Activated naive CD8-positive, alpha-beta T cell treated with anti-CD3 and anti-CD28 coated beads, Interleukin-2, amount 10 ng/mL, durations not matched to agents 7 days and 5 days (primary cell): ENCODE measurements at regions not wholly inside any gene's neighbourhood (a gene's known extent, or its start where the extent isn't known, plus 50 kb on each side); places are given as distances from the start of the nearest gene placed in this dataset.

ENCODE experiments used
- ATAC-seq: fragments of 150-1000 bp; cut with Tn5 transposase; one replicate; pipeline ENCODE4 v1.10.0; 2021; ENCODE audit warnings: low read depth, moderate library complexity
- POLR2A ChIA-PET: fragments of 350-600 bp; sonication (Branson Sonifier 250); formaldehyde crosslinking; loops from one replicate; lab custom pipeline; 2021; ENCODE audit warnings: antibody characterized with exemption; lab: Charles Lee
- DNase-seq: peaks from one replicate; pipeline ENCODE4 v3.0.0; 2021
- H3K27ac Mint-ChIP-seq: one replicate; pipeline ENCODE4 v1.8.0; 2022; ENCODE audit warnings: mild to moderate bottlenecking, mixed read lengths
- H3K27me3 Mint-ChIP-seq: one replicate; pipeline ENCODE4 v1.8.0; 2022; ENCODE audit warnings: mild to moderate bottlenecking, moderate library complexity, mixed read lengths
- H3K36me3 Mint-ChIP-seq: one replicate; pipeline ENCODE4 v1.8.0; 2021; ENCODE audit warnings: mild to moderate bottlenecking, mixed read lengths
- H3K4me1 Mint-ChIP-seq: one replicate; pipeline ENCODE4 v1.8.0; 2021; ENCODE audit warnings: mixed read lengths
- H3K4me3 Mint-ChIP-seq: one replicate; pipeline ENCODE4 v1.8.0; 2022; ENCODE audit warnings: mild to moderate bottlenecking, moderate library complexity, mixed read lengths
- H3K9me3 Mint-ChIP-seq: one replicate; pipeline ENCODE4 v1.8.0; 2021; ENCODE audit warnings: mixed read lengths

GRCh38 chr12:78442454-78442801 lies 422.1 kb upstream of the SYT1 start:
- Mint-ChIP-seq H3K4me1 (no peaks in the 10 kb centered on the region), H3K9me3 (peaks cover 4% of the 10 kb centered on the region), H3K27me3 (no peaks in the 10 kb centered on the region), H3K36me3 (no peaks in the 10 kb centered on the region), H3K4me3 (no peak overlapping the region), H3K27ac (no peak overlapping the region)
- DNase-seq (no peak), ATAC-seq (no peak)
- POLR2A ChIA-PET, result no interaction called here

DNA sequence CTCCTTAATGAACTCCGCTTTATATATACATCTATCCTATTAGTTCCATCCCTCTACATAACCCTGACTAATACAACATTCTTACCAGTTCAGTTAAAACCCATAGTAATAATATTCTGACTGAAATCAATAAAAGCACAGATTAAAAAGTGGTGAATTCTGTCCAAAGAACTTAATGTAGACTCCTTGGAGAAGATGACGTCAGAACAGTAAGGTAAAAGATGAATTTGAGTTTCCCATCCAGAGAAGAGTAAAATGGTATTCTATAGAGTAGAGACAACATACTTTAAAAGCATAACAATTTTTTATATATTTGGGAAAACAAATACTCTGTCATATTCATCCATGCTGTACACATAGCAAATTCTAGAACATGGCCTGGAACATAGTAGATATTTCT lies 418.0 kb upstream of the SYT1 start:
- Mint-ChIP-seq H3K27me3 (no peaks in the 10 kb centered on the region), H3K36me3 (no peaks in the 10 kb centered on the region), H3K9me3 (no peaks in the 10 kb centered on the region), H3K27ac (no peak overlapping the region), H3K4me3 (no peak overlapping the region), H3K4me1 (no peaks in the 10 kb centered on the region)
- DNase-seq (no peak), ATAC-seq (no peak)
- POLR2A ChIA-PET, result no interaction called here

GRCh38 chr12:78447373-78447772 lies 417.2 kb upstream of the SYT1 start:
- Mint-ChIP-seq H3K36me3 (no peaks in the 10 kb centered on the region), H3K27ac (no peak overlapping the region), H3K27me3 (no peaks in the 10 kb centered on the region), H3K9me3 (peaks cover 2% of the 10 kb centered on the region), H3K4me3 (no peak overlapping the region), H3K4me1 (no peaks in the 10 kb centered on the region)
- ATAC-seq (no peak), DNase-seq (no peak)
- POLR2A ChIA-PET, result no interaction called here

- Mint-ChIP-seq H3K4me1 (no peaks in the 10 kb centered on the region), H3K9me3 (peaks cover 2% of the 10 kb centered on the region), H3K27me3 (no peaks in the 10 kb centered on the region), H3K27ac (no peak overlapping the region), H3K4me3 (no peak overlapping the region), H3K36me3 (no peaks in the 10 kb centered on the region)
- POLR2A ChIA-PET, result no interaction called here
- ATAC-seq (no peak), DNase-seq (no peak)
Measured at GRCh38 chr12:78448692-78449091, 415.9 kb upstream of the SYT1 start.

- Mint-ChIP-seq H3K27ac (no peak overlapping the region), H3K9me3 (peaks cover 6% of the 10 kb centered on the region), H3K4me1 (no peaks in the 10 kb centered on the region), H3K36me3 (no peaks in the 10 kb centered on the region), H3K4me3 (no peak overlapping the region), H3K27me3 (no peaks in the 10 kb centered on the region)
- ATAC-seq, result no peak
- DNase-seq, result no peak
- POLR2A ChIA-PET, result no interaction called here
Measured at GRCh38 chr12:78455991-78456390, 408.6 kb upstream of the SYT1 start.

- Mint-ChIP-seq H3K36me3 (no peaks in the 10 kb centered on the region), H3K4me1 (no peaks in the 10 kb centered on the region), H3K27ac (no peak overlapping the region), H3K27me3 (no peaks in the 10 kb centered on the region), H3K4me3 (no peak overlapping the region), H3K9me3 (peaks cover 4% of the 10 kb centered on the region)
- no peak for ATAC-seq
- no peak for DNase-seq
- POLR2A ChIA-PET, result no interaction called here
Measured at GRCh38 chr12:78457938-78458337, 406.6 kb upstream of the SYT1 start.

DNA sequence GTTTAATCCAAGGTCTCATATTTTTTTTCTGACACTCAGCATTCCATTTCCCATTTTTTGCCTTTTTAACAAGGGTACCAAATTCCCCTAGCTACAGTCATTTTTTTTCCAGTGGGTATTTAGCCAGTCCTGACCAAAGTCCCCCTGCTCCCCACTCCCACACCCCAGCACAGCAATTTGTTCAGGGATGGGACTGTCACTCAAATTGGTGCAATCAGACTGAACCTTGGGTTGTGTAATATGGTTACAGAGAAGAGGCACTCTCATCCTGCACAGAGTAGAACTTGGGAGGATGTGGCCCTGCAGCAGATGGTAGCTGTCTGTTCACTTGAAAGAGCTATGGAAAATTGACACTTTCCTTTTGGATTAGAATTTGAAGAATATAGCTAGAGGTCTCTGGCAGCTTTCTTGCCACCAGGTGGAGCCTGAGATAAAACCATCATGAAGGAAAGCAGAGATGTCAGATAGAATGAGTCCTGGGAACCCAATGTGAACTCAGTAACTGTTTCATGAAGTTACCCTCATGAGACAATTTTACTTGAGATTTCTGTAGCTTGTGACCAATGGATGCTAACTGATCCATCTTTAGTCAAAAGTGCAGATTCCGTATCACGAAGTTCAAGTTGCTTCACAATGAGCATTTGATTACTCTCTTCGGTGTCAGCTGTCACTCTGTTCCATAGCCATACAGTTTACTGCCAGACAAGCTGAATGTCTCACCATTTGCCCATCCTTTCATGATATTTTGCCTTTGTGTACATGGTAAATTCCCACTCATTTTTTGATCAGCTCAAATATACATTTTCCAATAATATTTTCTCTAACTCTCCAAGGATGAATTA lies 394.0 kb upstream of the SYT1 start:
- no peaks in the 10 kb centered on the region for H3K4me1 Mint-ChIP-seq
- no peak for ATAC-seq
- H3K36me3 Mint-ChIP-seq, result no peaks in the 10 kb centered on the region
- H3K4me3 Mint-ChIP-seq, result no peak overlapping the region
- H3K9me3 Mint-ChIP-seq, result no peaks in the 10 kb centered on the region
- POLR2A ChIA-PET, result no interaction called here
- no peaks in the 10 kb centered on the region for H3K27me3 Mint-ChIP-seq
- DNase-seq, result no peak
- H3K27ac Mint-ChIP-seq, result no peak overlapping the region

DNA sequence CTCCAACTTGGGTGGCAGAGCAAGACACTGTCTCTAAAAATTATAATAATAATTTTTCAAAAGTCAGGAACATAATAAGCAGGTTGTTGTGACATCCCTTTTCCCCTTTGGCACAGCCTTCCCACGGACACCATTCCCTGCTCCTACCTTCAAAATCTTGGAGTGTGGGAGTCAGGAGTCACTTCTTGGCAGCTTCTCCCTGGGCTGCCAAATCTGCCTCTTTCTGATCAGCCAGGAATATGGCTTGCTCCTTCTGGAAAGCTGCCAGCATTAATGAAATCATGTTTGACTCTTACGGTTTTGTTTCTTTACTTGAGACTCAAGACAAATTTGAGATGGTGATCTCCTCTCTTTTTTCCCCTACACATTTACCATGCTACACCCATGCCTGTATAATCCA lies 391.4 kb upstream of the SYT1 start:
- Mint-ChIP-seq H3K27me3 (no peaks in the 10 kb centered on the region), H3K36me3 (no peaks in the 10 kb centered on the region), H3K9me3 (no peaks in the 10 kb centered on the region), H3K27ac (no peak overlapping the region), H3K4me1 (no peaks in the 10 kb centered on the region), H3K4me3 (no peak overlapping the region)
- ATAC-seq (no peak), DNase-seq (no peak)
- POLR2A ChIA-PET, result no interaction called here

DNA sequence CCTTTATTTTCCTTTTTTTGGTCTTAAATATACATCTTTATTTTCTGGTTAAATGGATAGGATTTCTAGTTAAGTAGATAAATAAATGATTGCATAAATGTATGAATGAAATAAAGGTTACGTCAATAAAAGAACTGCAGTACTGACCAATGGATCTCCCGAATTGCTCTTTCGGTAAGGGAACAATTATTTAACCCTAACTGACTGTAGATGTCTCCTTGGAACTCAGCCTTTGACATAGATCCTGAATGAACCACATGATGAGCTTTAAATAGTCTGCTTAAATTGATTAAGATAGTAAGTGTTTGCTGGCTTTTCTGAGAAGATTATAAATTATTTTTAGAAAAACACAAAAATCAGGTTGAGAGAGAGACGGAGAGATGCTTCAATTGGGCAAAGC lies 391.0 kb upstream of the SYT1 start:
- H3K4me1 Mint-ChIP-seq, result no peaks in the 10 kb centered on the region
- H3K27me3 Mint-ChIP-seq, result no peaks in the 10 kb centered on the region
- no peak for ATAC-seq
- POLR2A ChIA-PET, result no interaction called here
- H3K36me3 Mint-ChIP-seq, result no peaks in the 10 kb centered on the region
- no peak overlapping the region for H3K4me3 Mint-ChIP-seq
- H3K27ac Mint-ChIP-seq, result no peak overlapping the region
- no peaks in the 10 kb centered on the region for H3K9me3 Mint-ChIP-seq
- DNase-seq, result no peak

DNA sequence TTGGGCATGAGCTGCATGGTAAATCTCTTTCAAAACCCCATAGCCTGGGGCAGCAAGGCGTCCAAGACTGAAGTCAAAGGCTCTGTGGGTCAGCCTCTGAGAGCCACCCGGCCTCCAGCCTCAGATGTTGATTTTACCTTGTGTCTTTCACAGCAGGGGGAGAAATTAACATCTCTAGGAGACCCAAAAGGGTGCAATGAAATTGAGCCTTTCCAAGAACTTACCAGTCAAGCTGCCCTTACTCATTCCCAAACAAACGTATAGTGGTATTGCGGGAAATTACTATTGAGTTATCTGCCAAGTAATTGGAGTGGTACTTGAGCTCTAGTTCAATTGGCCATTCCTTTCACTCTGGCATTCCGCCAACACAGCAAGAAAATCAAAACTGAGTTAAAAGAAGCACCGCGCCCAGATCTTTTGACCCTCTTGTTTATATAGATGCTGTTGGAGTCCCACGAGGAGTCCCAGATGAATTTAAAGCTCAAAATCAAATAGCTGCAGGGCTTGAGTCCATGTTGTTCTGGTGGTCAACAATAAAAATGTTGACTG lies 380.7 kb upstream of the SYT1 start:
- no peaks in the 10 kb centered on the region for H3K4me1 Mint-ChIP-seq
- no peak overlapping the region for H3K4me3 Mint-ChIP-seq
- no peak overlapping the region for H3K27ac Mint-ChIP-seq
- POLR2A ChIA-PET, result no interaction called here
- no peaks in the 10 kb centered on the region for H3K36me3 Mint-ChIP-seq
- no peak for ATAC-seq
- H3K9me3 Mint-ChIP-seq, result peaks cover 3% of the 10 kb centered on the region
- DNase-seq, result no peak
- H3K27me3 Mint-ChIP-seq, result no peaks in the 10 kb centered on the region

- Mint-ChIP-seq H3K4me1 (no peaks in the 10 kb centered on the region), H3K4me3 (no peak overlapping the region), H3K9me3 (no peaks in the 10 kb centered on the region), H3K27me3 (no peaks in the 10 kb centered on the region), H3K36me3 (no peaks in the 10 kb centered on the region), H3K27ac (no peak overlapping the region)
- DNase-seq, result no peak
- no peak for ATAC-seq
- POLR2A ChIA-PET, result no interaction called here
Measured at GRCh38 chr12:78489990-78490389, 374.6 kb upstream of the SYT1 start.

- no peak for DNase-seq
- POLR2A ChIA-PET, result no interaction called here
Measured at GRCh38 chr12:78490861-78491260, 373.7 kb upstream of the SYT1 start.

GRCh38 chr12:78494911-78495310 lies 369.7 kb upstream of the SYT1 start:
- DNase-seq (no peak), ATAC-seq (no peak)
- Mint-ChIP-seq H3K9me3 (no peaks in the 10 kb centered on the region), H3K4me1 (no peaks in the 10 kb centered on the region), H3K27ac (no peak overlapping the region), H3K36me3 (no peaks in the 10 kb centered on the region), H3K4me3 (no peak overlapping the region), H3K27me3 (no peaks in the 10 kb centered on the region)
- POLR2A ChIA-PET, result no interaction called here

More at GRCh38 chr12:78490861-78491260, 373.7 kb upstream of the SYT1 start:
- Mint-ChIP-seq H3K4me3 (no peak overlapping the region), H3K27me3 (no peaks in the 10 kb centered on the region), H3K36me3 (no peaks in the 10 kb centered on the region), H3K9me3 (no peaks in the 10 kb centered on the region), H3K4me1 (no peaks in the 10 kb centered on the region), H3K27ac (no peak overlapping the region)
- no peak for ATAC-seq

DNA sequence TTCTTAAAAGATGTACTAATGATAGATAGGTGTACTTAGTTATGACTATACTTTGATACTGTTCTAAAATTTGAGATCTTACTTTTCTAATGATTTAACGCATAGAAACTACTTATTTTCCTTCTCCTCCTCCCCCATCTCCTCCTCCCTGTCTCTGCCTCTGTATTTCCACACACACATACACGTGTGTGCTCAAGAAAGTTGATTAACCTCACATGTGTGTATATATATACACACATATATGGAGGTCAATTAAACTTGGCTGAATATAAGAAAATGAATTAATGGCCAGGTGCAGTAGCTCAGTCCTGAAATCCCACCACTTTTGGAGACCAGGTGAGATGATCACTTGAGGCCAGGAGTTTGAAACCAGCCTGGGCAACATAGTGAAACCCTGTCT lies 362.7 kb upstream of the SYT1 start:
- Mint-ChIP-seq H3K36me3 (no peaks in the 10 kb centered on the region), H3K27ac (no peak overlapping the region), H3K4me3 (no peak overlapping the region), H3K27me3 (no peaks in the 10 kb centered on the region), H3K9me3 (no peaks in the 10 kb centered on the region), H3K4me1 (no peaks in the 10 kb centered on the region)
- DNase-seq (no peak), ATAC-seq (no peak)
- POLR2A ChIA-PET, result no interaction called here
